HCT116 (cell line): ENCODE measurements at regions not wholly inside any gene's neighbourhood (a gene's known extent, or its start where the extent isn't known, plus 50 kb on each side); places are given as distances from the start of the nearest gene placed in this dataset.

Experiments
- ATAC-seq: fragments of 200-7000 bp; cut with Tn5 transposase; 2 replicates; pipeline ENCODE4 v1.9.1; 2020; ENCODE audit warnings: mild to moderate bottlenecking, moderate library complexity
- BruUV-seq: library from RNA; stranded (reverse); fragments of 400-500 nt; replicated peaks from 2 replicates; lab custom pipeline; 2021; lab: Mats Ljungman, UMichigan
- CTCF ChIA-PET: fragments of 300-600 bp; sonication (Branson Sonifier 250); formaldehyde crosslinking; loops from one replicate; lab custom pipeline; 2021; ENCODE audit warnings: antibody characterized with exemption; lab: Charles Lee
- POLR2A ChIA-PET: fragments of 300-600, 350-600 bp; sonication (Branson Sonifier 250); formaldehyde crosslinking; loops from one replicate; lab custom pipeline; 2021; ENCODE audit warnings: antibody characterized with exemption; lab: Charles Lee
- RAD21 ChIA-PET, 2 experiments: fragments of 300-600 bp; sonication (Branson Sonifier 250); formaldehyde crosslinking; loops; one replicate each; lab custom pipeline; 2023; ENCODE audit warnings: low total read pairs in 2 of 2; ENCODE audit not compliant: uncharacterized antibody in 2 of 2, unreplicated experiment in 2 of 2, low non-redundant PET in 1 of 2; lab: Charles Lee
- DNase-seq: peaks from one replicate; pipeline ENCODE4 v3.0.0-alpha.2; 2010; ENCODE audit warnings: low read depth, low spot score
- H2AFZ ChIP-seq: fragments of 200-600 bp; shearing (Covaris generic), sonication (generic); 2 replicates; pipeline ENCODE4 v1.6.1; 2017; ENCODE audit warnings: low read depth, mixed run types, mixed read lengths, antibody characterized with exemption, low read length; ENCODE audit not compliant: poor library complexity, severe bottlenecking
- H3K27ac ChIP-seq: 2 replicates; pipeline ENCODE4 v1.5.1; 2012; ENCODE audit warnings: low read depth, low read length
- H3K27me3 ChIP-seq: fragments of 200-600 bp; sonication (generic); 2 replicates; pipeline ENCODE4 v1.6.1; 2016; ENCODE audit warnings: mixed run types, low read length, mixed read lengths; ENCODE audit not compliant: insufficient read depth
- H3K36me3 ChIP-seq, 2 experiments: fragments of 200-500 bp in 1 of 2; fragments of 200-600 bp in 1 of 2; sonication (Bioruptor generic) in 1 of 2; sonication (generic) in 1 of 2; 2 replicates each; pipeline versions ENCODE4 v1.5.1 to v1.6.1; 2014 to 2016; ENCODE audit warnings: low read length in 2 of 2, inconsistent platforms in 1 of 2, mixed read lengths in 1 of 2, mixed run types in 1 of 2; ENCODE audit not compliant: insufficient read depth in 2 of 2, control insufficient read depth in 1 of 2
- H3K4me1 ChIP-seq, 2 experiments: fragments of 200-600 bp in 1 of 2; sonication (generic) in 1 of 2; 2 replicates each; pipeline versions ENCODE4 v1.5.1 to v1.6.1; 2012 to 2017; ENCODE audit warnings: low read length in 2 of 2, inconsistent platforms in 1 of 2, mild to moderate bottlenecking in 1 of 2, mixed read lengths in 1 of 2, mixed run types in 1 of 2, moderate library complexity in 1 of 2; ENCODE audit not compliant: insufficient read depth in 2 of 2, control insufficient read depth in 1 of 2
- H3K4me2 ChIP-seq: fragments of 200-600 bp; sonication (generic); 2 replicates; pipeline ENCODE4 v1.6.1; 2017; ENCODE audit warnings: mixed run types, low read length, mixed read lengths
- H3K4me3 ChIP-seq, 2 experiments: fragments of 200-600 bp in 1 of 2; sonication (generic) in 1 of 2; replicated peaks in 1 of 2; 2 replicates each; pipeline ENCODE4 v1.5.1; 2011 to 2016; ENCODE audit warnings: low read length in 2 of 2, control low read depth in 1 of 2, low read depth in 1 of 2, mild to moderate bottlenecking in 1 of 2, mixed read lengths in 1 of 2, mixed run types in 1 of 2
- H3K79me2 ChIP-seq: fragments of 200-600 bp; sonication (generic); 2 replicates; pipeline ENCODE4 v1.6.1; 2017; ENCODE audit warnings: mild to moderate bottlenecking, mixed run types, low read length, moderate library complexity, mixed read lengths; ENCODE audit not compliant: insufficient read depth
- H3K9ac ChIP-seq: fragments of 200-600 bp; sonication (generic); 2 replicates; pipeline ENCODE4 v1.6.1; 2016; ENCODE audit warnings: low read length, mixed read lengths
- H3K9me2 ChIP-seq: fragments of 200-600 bp; sonication (generic), shearing (Covaris generic); 2 replicates; pipeline ENCODE4 v1.6.1; 2017; ENCODE audit warnings: mixed run types, mild to moderate bottlenecking, moderate library complexity; ENCODE audit not compliant: insufficient read depth
- H3K9me3 ChIP-seq, 2 experiments: fragments of 200-500 bp in 1 of 2; fragments of 200-600 bp in 1 of 2; sonication (Bioruptor generic) in 1 of 2; sonication (generic) in 1 of 2; 2 replicates each; pipeline ENCODE4 v1.6.1; 2014 to 2017; ENCODE audit warnings: low read length in 2 of 2, mixed read lengths in 2 of 2, inconsistent platforms in 1 of 2, low read depth in 1 of 2, mild to moderate bottlenecking in 1 of 2, mixed run types in 1 of 2, moderate library complexity in 1 of 2; ENCODE audit not compliant: control insufficient read depth in 1 of 2, insufficient read depth in 1 of 2
- H4K20me1 ChIP-seq: fragments of 200-600 bp; sonication (generic), shearing (Covaris generic); 2 replicates; pipeline ENCODE4 v1.6.1; 2017; ENCODE audit warnings: mixed run types, mild to moderate bottlenecking, moderate library complexity; ENCODE audit not compliant: insufficient read depth
- CTCF ChIP-seq, 3 experiments: fragments of 200-600 bp in 1 of 3; sonication (generic) in 1 of 3; IDR thresholded peaks in 2 of 3; conservative IDR thresholded peaks in 1 of 3; 2 replicates each; pipeline ENCODE4 v1.5.1; 2012 to 2017; ENCODE audit warnings: low read depth in 2 of 3, low read length in 2 of 3, antibody characterized with exemption in 1 of 3, borderline replicate concordance in 1 of 3, control low read depth in 1 of 3, mild to moderate bottlenecking in 1 of 3, mixed read lengths in 1 of 3, mixed run types in 1 of 3, moderate library complexity in 1 of 3; ENCODE audit not compliant: insufficient read depth in 1 of 3
- EGR1 ChIP-seq: IDR thresholded peaks from 2 replicates; pipeline ENCODE4 v1.6.1; 2012; ENCODE audit warnings: low read depth
- ELF1 ChIP-seq: IDR thresholded peaks from 2 replicates; pipeline ENCODE4 v1.6.1; 2012; ENCODE audit warnings: low read depth, borderline replicate concordance
- JUND ChIP-seq: IDR thresholded peaks from 2 replicates; pipeline ENCODE4 v1.6.1; 2012
- RAD21 ChIP-seq: IDR thresholded peaks from 2 replicates; pipeline ENCODE4 v1.6.1; 2012; ENCODE audit warnings: low read depth, mild to moderate bottlenecking
- SIN3A ChIP-seq: IDR thresholded peaks from 2 replicates; pipeline ENCODE4 v1.6.1; 2012; ENCODE audit warnings: low read depth
- SP1 ChIP-seq: IDR thresholded peaks from 2 replicates; pipeline ENCODE4 v1.6.1; 2012; ENCODE audit warnings: low read depth
- ZFX ChIP-seq: fragments of 450-650 bp; IDR thresholded peaks from 2 replicates; pipeline ENCODE4 v1.6.1; 2017
- ZNF274 ChIP-seq: fragments of 200-500 bp; sonication (Bioruptor generic); IDR thresholded peaks from 2 replicates; pipeline ENCODE4 v1.6.1; 2014; ENCODE audit warnings: mild to moderate bottlenecking, low read depth, low read length, inconsistent platforms
- intact Hi-C: fragments of 100-400 bp; cut with micrococcal nuclease; formaldehyde crosslinking; loops from 2 replicates; pipeline ENCODE4 v1.10.0; 2022
- TF ChIP-seq, protein P1 (sequence below): IDR thresholded peaks from 2 replicates; pipeline ENCODE4 v1.6.1; 2012

DNA sequence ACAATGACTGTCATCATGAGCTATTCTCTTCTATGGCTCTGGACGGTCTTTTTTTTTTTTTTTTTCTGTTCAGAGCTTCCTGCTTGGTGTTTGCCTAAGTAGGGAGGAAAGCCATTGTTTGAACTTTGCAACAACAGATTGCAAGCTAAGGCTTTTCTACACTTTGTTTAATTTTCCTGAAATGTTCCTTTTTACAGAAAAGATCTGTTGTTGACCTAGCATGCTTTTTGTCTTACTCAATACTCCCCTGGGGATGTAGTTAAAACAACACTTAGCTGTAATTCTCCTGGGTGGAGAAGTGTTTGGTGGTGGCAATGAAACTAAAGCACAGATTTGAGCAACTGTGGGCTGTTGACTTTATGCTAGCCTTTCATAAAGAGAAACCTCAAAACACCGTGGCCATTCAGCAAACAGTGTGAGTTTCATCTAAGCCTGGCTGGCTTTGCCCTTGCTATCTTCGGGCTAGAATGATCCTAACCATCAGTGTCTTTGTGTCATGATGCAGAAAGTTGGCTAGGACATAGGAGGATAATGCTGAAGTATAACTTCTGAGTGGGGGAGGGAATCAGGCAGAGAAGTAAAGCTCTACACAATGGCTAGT is 110.5 kb downstream of the ANXA3 start:
- CTCF ChIA-PET = no interaction called here
- H3K27ac ChIP-seq = no peak overlapping the region
- no peaks in the 10 kb centered on the region for H3K9me3 ChIP-seq
- H3K4me1 ChIP-seq = no peaks in the 10 kb centered on the region
- DNase-seq = no peak
- H2AFZ ChIP-seq = no peak overlapping the region
- no peaks in the 10 kb centered on the region for H3K79me2 ChIP-seq
- no peak for ATAC-seq
- intact Hi-C loops = no loop called here
- no peaks in the 10 kb centered on the region for H3K9me2 ChIP-seq
- H3K4me2 ChIP-seq = no peak overlapping the region
- no peak for TF ChIP-seq ZFX
- no peak for TF ChIP-seq ZNF274
- TF ChIP-seq, protein P1, sequence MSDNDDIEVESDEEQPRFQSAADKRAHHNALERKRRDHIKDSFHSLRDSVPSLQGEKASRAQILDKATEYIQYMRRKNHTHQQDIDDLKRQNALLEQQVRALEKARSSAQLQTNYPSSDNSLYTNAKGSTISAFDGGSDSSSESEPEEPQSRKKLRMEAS = no peak
- TF ChIP-seq ELF1 = no peak
- no peak for TF ChIP-seq EGR1
- no peak for TF ChIP-seq SIN3A
- TF ChIP-seq CTCF (IDR thresholded peaks at IDR 0.05 in 2 of 3, conservative IDR thresholded peaks at IDR 0.05 in 1 of 3; ENCODE audit: borderline replicate concordance in 1 of 3, insufficient read depth in 1 of 3, low read depth in 2 of 3, low read length in 2 of 3) = no peak
- TF ChIP-seq RAD21 = no peak
- no peak for TF ChIP-seq JUND
- TF ChIP-seq SP1 = no peak
- H3K9ac ChIP-seq = no peak overlapping the region
- H3K27me3 ChIP-seq = no peaks in the 10 kb centered on the region
- RAD21 ChIA-PET = no interaction called here
- H3K4me3 ChIP-seq = no peak overlapping the region
- no peaks in the 10 kb centered on the region for H4K20me1 ChIP-seq
- BruUV-seq = no TSS peak
- POLR2A ChIA-PET = no interaction called here
- H3K36me3 ChIP-seq = no peaks in the 10 kb centered on the region
